DMS79 (cell line): ENCODE measurements at regions not wholly inside any gene's neighbourhood (a gene's known extent, or its start where the extent isn't known, plus 50 kb on each side); places are given as distances from the start of the nearest gene placed in this dataset.

Source experiments
- DNase-seq: peaks from one replicate; lab custom pipeline; 2025; lab: John Stamatoyannopoulos, UW

DNA sequence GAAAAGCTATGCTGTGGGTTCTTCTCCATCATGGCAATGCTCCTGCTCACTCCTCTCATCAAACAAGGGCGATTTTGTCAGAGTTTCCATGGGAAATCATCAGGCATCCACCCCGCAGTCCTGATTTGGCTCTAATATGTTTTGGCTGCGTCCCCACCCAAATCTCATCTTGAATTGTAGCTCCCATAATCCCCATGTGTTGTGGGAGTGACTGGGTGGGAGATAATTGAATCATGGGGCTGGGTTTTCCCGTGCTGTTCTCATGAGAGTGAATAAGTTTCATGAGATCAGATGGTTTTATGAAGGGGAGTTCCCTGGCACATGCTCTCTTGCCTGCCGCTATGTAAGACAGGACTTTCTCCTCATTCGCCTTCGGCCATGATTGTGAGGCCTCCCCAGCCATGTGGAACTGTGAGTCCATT, 163.8 kb downstream of the GADD45G start:
- DNase-seq, result no peak

DNA sequence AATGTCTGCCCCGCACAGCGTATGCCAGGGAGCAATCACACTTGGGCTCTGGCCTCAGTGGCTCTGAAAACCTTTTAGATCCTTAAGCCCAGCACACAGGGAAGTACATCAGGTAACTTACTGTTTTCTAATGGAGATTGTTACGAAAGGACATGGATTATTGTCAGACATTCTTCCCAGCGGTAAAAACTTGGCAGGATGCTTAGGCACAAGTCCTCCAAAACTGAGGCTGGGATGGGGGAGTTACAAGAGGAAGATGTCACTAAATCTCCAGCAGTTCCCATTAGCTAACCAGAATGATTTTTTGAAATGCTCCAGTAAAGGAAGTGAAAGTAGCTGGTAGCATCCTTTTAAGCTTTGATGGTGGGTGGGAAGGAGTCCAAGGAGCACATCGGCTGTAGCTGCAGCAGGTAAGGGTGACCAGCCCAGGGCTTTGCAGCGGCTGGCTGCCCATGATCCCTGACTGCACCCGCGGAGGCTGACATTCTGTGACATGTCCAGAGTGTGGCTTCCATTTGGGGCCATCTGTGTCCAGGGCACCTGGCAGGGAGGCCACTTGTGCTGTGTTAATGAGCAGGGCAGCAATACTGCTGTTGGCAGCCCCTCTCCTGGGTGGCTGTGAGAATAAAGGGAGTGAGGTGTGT, 165.8 kb downstream of the GADD45G start:
- peak; percentile 8 for DNase-seq

DNA sequence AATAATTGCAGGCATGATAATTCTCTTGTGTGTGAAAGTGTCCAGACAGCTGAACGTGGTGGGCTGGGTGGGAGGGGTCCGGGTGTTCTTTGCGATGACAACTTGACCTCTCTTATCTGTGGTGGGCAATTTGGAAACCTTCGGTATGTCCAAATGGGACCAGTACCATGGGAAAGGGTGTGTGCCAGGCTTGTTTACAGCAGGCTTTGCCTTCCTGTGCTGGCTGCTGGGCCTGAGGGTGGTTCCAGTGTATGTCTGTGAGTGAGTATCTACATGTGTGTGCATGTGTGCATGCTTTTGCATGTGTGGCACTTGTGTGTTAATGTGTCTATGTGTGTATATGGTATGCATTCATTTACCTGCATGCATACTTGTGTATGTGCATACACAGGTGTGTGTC, 166.4 kb downstream of the GADD45G start:
- no peak for DNase-seq

DNA sequence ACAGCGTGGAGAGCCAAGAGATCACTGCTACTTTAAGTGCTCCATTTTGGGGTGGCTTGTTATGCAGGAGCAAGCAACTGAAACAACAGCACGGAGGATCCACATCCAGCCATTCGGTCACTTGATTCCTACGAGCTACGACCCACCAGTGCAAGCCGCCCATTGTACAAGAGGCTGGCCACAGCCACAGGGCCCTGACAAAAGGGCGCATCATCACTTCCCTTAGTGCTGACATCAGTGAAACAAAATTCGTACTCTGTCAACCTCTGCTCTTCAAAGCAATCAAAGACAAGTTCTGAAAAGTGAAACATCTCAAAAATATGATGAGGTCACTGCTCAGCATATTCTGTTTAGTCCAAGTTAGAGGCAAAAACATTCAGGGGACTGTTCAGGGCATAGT, 168.4 kb downstream of the GADD45G start:
- DNase-seq, result no peak

DNA sequence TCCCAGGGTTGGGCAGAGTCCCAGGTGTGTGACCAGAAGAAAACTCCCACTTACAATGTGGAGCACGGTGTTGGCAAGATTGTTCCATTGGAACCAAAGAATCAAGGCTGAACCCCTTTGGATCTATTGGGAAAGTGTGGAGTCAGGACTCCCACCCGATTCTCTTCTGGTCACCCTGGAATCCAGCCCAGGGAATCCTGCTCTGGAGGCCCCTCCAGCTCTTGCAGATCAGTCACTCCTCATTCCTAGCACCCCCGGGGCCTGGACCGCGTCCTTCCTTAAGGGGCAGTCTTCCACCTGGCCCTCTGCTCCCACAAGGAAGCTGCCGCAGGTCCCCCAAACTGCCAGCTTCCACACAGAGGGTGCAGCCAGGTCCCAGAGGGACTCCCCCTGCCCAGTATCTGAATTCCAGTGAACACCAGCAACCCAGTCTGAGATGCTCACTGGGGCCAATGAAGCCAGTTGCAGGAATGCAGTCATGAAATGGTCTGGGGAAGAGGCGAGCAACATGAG, 170.1 kb downstream of the GADD45G start:
- DNase-seq, result no peak

DNA sequence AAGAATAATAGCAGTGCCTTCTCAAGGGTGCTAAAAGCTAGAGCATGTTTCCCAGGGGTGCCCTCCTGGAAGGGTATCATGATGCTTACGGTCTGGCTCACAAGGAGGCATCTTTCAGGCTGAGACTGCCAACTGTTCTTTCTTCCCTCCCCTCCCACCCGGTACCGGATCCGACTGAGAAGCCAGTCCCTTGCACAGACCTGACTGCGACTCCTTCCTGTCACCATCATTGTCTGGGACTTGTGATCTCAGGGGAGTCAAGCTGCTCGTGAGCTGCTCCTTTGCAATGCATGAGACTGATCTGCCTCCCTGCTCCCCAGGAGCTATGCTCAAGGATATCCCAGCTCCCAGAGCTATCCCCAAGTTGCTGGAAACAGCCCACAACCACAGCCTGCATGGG, 170.8 kb downstream of the GADD45G start:
- DNase-seq, result no peak

DNA sequence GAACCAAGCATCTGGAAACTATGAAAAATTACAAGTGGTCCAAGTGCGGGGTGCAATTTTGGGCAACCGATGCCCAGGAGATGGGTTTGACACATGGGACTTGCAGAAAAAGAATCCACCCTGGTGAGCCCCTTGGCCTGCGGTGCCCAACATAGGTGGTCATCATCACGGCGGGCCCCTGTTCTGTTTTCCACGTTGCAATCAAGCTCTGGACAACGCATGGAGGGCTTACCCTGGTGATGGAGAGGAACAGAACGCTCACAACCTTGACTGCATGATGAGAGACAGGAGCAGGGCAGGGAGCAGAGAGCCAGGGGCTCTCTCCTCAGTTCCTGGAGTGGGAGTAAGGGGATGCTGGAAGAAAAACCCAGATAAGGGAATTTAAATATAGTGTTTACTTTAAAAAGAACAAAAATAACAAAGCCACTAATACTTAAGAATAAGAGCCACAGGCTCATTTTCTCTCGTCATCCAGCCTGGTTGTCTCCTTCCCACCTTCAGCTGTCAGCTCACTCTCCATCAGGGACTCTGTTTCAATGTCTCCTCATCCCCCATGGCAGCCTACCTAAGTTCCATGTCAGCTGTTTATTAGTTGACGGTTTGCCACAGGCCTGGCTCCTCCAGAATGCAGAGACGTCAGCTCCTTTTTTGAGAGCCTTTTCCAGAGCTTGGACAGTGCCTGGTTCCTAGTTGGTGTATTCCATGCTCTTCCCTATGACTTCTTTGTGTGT, 172.1 kb downstream of the GADD45G start:
- DNase-seq, result no peak

DNA sequence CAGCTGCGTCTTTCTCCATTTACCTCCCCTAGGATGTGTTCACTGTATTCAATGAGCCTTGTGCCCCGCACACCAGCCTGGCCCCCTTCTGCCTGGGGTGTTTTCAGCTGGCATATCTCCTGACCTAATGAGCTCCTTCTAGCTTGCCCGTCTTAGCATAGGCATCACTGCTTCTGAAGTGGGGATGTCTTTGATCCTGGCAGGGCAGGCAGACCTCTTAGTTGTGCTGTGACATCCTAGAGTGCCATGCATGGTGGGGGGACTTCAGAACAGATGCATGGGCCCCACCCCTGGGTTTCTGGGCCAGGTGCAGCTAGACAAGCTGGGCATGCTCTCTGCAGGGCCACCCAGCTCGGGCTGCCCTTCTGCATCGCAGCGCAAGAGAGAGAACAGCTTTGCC, 172.7 kb downstream of the GADD45G start:
- DNase-seq, result no peak

DNA sequence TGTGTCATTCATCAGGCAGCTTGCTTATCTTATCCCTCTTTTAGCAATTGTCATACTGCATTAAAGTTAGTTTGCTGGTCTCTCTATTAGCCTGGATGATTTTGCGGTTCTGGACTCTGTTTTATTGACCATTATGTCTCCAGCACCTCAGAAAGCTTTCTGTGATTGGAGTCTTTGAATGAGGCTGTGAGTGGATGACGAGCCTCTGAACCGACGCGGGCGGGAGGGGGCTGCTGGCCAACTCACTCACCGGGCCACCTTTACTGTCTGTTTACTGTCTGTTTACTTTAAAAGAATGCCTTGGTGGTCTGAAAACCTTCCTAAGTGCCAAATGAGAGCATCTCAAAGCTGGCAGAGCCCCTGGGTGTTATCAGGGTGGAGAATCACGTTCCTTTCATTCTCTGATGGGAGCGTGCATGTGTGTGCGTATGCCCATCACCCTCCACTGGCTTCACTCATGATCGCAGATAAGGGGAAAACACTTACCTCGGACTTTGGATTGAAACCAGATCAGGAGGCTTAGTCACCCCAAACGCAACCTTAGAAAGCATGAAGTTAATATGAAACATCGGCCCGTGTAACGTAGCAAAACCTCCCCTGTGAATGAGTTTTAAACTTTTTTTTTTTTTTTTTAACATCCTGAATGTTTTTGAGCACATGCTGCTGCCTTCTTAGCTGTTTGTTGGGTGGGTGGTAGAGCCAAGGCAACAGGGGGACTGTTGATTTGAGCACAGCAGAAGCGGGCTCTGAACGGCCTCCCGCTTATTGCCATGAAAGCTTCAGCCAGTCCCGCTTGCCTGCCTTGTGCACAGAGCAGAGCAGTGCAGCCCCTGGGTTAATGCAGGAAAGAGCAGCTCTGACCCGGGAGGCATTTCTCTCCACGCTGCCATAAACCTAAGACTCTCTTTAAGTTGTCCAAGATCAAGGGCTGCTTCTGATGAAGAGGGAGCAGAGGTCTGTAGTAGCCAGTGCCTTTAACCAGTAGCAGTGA, 173.6 kb downstream of the GADD45G start:
- DNase-seq, result no peak

DNA sequence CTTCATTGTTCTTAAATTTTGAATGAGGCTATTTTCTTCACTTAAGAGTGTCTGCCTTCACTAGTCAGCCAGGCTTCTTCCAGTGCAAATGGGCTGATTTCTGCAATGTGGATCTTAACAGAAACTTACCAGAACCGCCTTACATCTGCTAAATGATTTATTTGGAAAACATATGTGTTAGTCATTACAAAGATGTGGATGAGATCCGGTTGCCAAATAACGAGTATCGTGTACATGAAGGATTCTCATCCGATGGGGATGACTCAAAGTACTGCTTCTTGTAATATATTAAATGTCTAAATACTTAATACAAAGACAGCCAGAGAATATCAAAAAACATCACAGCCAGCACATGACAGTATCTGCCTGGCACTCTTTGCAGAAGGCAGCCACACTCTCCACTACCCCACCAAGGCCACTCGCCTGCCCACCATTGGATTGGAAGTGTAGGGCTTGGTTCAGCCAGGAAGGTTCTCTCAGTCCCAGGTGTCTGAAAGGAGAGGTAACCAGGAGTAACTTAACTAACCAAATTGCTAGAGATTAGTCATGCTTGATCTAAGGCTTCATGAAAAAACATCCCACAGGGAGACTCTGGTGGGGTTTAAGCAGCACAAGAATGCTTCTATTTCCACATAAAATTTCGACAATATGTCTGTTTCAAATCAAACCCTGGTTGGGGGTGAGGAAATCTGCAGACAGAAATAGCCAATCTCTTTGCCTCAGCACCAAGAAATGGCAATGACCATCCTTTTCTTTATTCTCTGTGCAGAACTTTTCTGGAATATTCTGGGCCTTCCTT, 174.8 kb downstream of the GADD45G start:
- DNase-seq, result no peak

DNA sequence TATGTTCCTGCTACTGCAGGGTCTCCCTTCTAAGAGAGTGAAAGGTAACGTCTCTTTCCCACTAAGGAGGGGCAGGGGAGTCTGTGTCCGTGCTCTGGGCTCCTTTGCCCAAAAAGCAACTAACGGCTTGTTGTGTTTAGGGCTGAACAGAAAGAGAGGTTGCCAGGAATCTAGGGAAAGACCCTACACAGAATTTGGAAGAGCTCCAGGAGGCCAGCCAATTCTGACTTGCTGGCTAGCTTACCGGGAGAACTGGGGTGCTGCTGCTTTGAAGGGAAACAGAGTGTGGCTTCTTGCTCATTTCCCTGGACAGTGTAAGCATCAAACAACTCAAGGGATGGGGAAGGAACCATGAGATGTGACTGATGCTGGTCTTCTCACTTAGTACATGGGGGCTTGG, 176.1 kb downstream of the GADD45G start:
- DNase-seq, result no peak

DNA sequence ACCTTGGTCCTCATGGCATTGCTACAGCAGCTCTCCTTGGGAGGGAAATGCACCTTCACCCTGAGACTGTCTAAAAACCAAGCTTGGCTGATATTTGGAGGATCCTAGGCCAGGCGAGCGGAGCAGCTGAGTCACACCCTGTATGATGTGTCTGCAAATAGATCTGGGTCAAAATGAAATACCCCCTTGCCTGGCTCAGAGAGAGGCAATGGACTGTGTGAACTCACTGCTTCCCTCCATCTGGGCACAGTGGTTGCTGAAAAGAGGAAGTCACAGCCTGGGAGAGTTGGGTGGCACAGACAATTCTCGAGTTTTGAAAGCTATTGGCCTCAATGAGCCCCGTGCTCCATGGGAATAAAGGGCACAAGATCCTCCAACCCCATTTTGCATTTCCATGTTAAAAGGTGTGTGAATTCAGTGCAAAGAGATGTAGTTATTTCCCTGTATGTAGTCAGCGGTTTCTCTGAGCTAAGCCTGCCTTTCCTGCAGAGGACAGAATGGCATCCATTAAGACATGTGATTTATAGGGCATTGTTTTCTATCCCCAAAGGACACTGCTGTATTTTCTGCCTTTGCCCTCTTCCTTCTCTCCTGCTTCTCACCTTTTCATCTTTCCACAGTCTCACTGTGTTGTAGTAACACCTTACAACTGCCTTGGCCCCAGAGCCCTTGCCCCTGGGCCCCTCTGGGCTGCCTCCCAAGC, 177.2 kb downstream of the GADD45G start:
- no peak for DNase-seq

DNA sequence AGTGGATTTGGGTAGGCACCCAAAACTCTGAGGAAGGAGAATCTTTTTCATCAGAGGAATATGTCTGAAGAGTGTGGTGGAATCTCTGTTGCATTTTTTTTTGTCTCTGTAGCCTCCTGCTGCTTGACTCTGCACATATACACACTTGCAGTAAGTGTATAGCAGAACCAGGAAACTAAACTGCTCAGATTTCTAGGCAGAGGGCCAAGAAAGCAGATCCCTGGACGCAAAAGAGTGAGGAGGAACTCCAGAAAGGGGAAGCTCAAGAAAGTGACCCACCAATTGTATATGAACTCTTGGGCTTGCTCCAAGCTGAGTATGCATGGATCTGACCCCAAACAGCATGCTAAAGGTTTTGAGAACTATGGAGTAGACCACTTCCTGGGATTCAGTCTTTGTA, 181.8 kb downstream of the GADD45G start:
- peak; percentile 31 for DNase-seq

DNA sequence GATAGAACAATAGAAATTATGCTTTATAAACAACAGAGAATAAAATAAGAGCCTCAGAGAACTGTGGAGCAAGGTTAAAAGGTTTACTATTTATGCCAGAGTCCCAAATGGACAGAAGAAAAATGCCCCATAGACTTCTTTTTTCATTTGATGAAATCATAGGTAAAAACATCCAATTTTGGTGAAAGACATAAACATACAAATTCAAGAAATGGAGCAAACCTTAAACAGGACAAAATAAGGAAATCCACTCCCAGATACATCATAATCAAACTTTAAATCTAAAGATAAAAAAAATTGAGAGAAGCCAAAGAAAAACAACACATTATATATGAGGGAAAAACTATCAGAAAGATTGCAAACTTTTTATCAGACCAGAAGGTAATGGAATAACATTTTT, 182.8 kb downstream of the GADD45G start:
- no peak for DNase-seq

DNA sequence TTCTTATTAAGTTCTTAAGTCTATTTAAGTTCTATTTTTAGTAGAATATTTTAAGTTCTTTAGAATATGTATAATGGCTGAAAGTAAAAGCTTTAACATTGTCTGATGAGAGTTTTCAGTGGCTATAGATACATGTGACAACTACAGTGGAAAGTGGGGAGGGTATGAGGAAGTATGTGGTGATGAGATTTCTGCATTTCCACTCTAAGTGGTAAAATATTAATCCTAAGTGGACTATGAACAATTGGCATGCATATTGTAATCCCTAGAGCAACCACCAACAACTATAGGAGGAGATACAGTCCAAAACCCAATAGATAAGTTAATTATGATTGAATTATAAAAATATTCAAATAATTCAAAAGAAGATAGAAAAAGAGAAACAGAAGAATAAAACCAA, 183.6 kb downstream of the GADD45G start:
- DNase-seq, result no peak

DNA sequence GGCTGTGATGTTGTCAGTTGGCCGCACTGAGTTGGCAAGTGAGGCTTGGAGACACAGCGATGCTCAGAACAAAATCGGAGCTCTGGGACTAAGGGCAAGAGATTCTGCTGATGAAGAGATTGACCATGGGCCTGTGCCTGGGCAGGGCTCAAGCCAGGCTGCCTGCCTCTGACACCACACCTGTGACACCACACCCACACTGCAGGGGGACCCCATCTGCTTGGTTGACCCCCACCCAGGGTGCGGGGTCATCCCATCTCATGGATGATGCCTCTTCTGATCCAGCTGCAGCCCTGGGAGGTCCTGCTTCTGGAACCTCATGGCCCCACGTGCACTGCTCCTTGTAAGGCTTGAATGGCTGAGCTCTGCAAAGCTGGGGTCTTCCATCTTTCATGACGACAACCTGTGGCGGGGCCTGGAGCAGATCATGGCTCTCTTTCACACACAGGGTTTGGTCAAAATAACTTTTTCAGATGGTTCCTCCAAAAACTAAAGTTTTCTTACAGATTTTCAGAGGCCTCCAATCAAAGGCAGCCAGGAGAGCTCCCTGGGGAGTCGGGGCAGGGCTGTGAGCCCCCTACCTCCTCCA, 185.2 kb downstream of the GADD45G start:
- no peak for DNase-seq

DNA sequence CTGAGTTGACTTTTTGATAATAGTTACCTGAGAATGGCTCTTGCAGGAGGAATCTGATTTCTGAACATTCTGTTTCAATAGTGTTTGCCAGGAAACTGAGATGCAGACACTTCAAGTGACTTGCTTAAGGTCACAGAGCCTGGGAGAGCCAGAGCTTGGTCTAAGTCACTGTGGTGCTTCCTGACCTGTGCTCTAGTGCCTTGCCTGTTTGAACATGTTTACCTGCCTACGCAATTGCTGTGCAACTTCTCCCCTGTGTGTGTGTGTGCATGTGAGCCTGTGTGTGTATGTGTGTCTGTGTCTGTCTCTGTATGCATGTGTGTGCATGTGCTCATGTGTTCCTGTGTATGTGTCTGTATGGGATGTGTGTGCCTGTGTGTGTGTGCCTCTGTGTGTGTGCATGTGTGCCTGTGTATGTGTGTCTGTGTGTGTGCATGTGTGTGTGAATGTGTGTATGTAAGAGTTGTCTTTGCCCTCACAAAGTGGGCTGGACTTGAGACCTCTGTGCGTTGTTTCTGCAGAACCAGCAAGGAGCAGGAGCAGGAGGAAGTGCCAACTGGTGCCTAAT, 185.8 kb downstream of the GADD45G start:
- no peak for DNase-seq

DNA sequence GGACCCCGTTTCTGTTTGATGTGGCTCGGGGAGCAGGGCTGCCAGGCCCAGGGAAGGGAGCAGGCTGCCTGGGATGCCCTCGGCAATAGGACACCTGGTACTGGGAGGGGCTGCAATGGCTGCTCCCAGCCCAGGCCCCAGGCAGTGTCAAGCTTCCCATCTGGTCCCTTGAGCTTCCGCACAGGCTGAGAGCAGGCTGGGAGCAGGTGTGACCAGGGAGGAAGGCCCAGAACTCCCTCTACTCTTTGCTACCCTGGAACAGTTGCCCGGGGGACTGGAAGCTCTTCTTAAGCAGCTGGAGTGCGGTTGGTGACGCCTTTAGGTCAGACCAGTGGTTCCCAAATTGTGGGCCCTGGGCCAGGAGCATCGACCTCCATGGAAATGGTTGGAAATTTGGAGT, 186.9 kb downstream of the GADD45G start:
- DNase-seq, result no peak

DNA sequence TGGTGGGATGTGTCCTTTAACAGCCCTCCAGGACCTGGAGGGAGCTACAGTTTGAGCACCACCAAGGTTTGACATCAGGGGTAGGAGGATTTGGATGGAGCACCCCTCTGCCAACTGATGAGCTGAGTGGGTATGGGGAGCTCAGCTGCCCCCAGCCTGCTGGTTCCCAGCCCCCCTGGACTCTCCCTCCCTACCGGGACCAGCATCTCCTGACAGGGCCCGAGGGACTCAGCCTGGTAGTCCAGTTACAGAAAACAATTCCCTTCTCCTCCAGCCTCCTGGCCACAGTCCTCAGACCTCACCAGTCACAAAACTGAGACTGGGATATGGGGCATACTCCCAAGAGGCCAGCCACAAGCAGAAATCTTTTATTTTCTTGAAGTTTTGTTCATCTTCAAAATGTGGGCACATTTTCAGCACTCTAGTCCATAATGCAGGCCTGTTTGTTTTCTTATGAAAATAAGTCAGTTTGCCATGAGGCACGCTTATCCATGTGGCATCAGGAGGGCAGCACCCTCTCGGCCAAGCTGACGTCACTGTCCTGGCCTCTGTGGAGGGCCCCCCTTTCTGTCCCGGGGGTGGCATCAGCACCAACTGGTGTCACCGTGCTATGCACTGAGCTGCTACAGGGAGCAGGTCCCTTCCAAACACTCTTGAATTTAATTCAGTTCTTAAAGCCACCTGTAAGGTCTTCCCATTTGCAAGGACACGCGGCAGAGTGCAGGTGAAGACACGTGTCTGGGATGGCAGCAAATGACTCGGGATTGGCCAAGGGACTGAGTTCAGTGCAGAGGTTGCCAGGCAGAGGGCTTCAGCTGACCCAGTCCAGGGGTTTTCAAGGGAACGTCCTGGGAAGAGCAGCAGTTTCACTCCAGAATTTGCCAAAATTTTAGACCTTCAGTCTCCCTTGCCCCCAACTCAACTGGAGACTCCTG, 187.6 kb downstream of the GADD45G start:
- DNase-seq, result no peak
